ENCODE measurements at regions not wholly inside any gene's neighbourhood (a gene's known extent, or its start where the extent isn't known, plus 50 kb on each side); places are given as distances from the start of the nearest gene placed in this dataset.

DNA sequence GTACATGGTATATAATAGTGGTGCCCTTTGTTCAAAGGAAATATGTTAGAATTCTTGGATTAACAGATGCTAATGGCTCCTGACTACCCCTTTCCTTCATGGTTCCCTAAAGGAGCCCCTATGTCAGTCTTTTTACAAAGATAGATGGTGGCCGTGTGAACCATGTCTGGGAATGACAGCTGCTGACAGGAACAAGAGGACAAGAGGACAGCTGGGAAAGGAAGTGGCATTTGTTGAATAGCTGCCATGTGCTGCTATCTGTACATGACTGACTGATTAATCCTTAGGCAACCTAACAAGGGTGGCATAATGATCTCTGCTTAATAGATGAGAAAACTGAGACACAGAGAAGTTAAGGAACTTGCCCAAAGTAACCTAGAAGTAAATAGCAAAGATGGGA, 321.7 kb downstream of the ZNF621 start:
- DNase-seq (ENCODE audit: low read depth in 4 of 4, low spot score in 3 of 4), result no peak

- DNase-seq (ENCODE audit: low read depth in 4 of 4, low spot score in 3 of 4), result no peak
These were observed 322.8 kb downstream of the ZNF621 start for GRCh38 chr3:40847551-40847992.

DNA sequence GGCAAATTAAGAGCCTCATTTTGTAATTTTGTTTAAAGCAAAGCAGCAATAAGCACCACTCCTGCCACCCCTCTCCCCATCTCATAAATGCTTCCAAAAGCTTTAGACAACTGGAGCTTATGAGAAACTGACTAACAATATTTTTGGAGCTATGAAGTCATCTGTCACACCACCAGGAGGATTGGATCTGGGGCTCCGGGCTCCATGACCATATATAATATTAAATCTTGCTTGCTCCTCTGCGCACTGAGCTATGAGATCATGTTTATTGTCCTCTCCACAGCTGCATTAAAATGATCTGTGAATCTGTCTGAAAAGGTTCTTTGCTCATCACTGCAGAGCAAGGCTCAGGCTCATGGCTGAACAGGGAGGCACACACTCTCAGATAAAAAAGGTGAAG, 323.7 kb downstream of the ZNF621 start:
- DNase-seq (ENCODE audit: low read depth in 4 of 4, low spot score in 3 of 4), result no peak

DNA sequence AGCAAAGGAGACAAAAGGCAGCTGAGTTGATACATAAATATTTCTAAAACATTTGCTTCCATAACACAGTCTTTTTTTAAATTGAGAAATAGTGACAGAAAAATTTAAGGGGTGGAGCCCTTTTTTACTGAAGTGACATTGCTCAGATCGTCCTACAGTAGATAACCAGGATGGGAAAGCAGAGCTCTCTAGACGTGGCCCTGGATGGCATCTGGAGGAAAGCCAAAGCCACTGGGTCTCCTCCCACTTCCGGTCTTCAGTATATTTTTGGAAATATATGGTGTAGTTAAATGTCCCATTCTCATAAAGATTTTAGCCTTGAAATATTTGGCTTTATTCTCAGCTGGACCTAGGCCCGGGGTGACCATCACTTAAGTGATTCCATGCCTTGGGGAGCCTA, 326.1 kb downstream of the ZNF621 start:
- no peak for DNase-seq (ENCODE audit: low read depth in 4 of 4, low spot score in 3 of 4)

- DNase-seq (ENCODE audit: low read depth in 4 of 4, low spot score in 3 of 4), result no peak
These were observed 327.1 kb downstream of the ZNF621 start for GRCh38 chr3:40851836-40852235.

DNA sequence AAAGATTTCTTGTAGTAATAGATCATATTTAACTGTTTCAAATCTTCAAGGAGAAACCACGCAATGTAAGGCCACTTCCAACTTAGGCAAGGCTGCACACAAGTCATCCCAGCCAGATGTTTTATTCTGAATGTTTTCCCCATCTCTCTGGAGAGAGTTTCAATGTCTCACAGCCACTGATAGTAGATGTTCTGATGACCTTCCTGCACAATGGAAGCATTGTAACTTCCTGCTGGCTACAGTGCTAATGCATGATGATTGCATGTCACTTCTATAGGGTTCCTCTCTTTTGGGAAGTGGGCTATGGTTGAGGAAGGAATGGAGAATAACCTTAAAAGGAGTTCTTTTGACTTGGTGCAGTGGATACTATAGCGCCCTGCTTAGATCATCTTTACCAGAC, 328.0 kb downstream of the ZNF621 start:
- DNase-seq (ENCODE audit: low read depth in 4 of 4, low spot score in 3 of 4), result no peak

GRCh38 chr3:40853474-40853873, 328.7 kb downstream of the ZNF621 start:
- no peak for DNase-seq (ENCODE audit: low read depth in 4 of 4, low spot score in 3 of 4)

DNA sequence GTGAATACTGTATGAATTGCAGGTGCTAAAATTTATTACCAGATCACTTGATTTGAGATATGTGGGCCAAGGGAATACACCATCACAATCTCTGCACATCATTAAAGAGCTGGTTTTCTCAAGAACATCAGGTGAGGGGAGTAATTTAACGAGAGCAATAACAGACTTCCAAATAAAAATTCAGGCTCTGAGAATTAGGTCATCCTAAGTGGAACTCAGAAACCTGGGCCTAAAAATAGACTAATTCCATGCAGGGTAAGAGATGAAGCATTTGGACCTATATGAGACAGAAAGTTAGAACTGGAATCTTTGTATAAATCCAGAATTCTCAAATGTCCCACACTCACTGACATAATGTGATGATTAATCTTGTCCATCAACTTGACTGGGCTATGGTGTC, 331.1 kb downstream of the ZNF621 start:
- no peak for DNase-seq (ENCODE audit: low read depth in 4 of 4, low spot score in 3 of 4)

DNA sequence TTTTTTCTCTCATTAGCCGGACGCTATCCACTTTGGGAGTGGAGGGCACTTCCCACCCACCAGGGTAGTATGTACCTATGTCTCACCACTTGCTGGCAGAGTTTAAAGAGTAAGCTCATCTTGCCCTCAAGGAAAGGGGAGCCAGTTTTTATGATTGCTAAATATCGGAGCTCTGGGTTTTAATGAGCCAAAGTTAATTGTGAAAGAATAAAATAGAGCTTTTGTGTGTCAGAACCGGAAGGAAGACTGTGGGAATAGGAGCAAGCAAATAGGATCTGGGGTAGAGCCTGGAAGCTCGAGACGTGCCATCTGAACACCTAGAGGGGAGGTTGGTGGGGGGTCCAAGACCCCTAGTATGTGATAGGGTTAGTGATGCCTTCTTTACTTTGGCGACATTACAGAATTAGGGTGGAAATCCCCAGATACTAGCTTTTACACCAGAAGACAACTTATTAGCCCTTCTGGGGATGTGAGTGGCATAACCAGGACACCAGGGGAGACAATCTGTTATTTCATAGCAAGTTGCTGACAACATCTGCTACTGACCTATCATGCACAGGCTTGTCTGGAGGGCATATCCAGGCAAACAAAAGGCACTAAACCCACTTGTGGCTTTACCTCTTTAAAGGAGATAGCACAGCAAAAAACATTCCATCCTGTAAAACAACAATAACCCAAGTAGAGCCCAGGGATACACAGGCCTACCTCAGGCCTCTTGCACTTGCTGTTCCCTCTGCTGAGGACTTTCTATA, 333.8 kb downstream of the ZNF621 start:
- DNase-seq (ENCODE audit: low read depth in 4 of 4, low spot score in 3 of 4), result no peak

GRCh38 chr3:40862946-40863345, 336.4 kb upstream of the CTNNB1 start:
- DNase-seq (ENCODE audit: low read depth in 4 of 4, low spot score in 3 of 4), result no peak

GRCh38 chr3:40864146-40864782, 335.0 kb upstream of the CTNNB1 start:
- DNase-seq (ENCODE audit: low read depth in 4 of 4, low spot score in 3 of 4), result no peak

DNA sequence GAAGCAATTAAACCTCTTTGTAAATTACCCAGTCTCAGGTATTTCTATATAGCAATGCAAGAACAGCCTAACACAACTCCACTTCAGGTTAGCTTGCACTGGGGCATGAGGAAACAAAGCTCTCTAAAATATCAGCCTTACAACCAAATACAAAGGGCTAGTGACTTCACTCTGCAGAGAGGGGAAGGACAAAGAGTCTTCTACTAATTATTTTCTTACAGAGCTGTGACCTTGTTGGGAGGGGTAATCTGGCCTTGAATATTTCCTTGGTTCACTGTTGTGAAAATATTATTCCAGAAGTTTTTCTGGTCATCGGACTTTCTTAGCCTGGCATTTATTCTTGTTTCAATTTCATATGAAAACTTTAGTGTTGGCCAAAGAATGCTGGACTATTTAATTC, 334.4 kb upstream of the CTNNB1 start:
- DNase-seq (ENCODE audit: low read depth in 4 of 4, low spot score in 3 of 4), result no peak

DNA sequence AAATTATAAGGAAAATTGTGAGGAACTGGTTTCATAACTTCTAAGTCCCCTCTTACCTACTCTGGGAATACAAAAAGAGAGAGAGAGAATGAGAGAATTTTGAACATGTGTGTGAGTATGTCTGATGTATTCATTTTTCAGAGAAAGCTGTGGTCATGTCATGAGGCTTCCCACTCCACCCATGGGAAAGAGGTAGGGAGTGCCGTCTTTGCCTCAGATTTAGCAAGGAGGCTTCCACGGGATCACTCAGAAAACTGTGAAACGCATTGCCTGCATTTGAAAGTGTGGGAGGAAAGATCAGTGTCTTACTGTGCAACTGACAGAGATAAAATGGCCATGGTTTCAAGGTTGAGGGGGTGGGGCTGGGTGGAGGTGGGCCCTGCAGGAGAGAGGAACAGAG, 331.5 kb upstream of the CTNNB1 start:
- no peak for DNase-seq (ENCODE audit: low read depth in 4 of 4, low spot score in 3 of 4)

- DNase-seq (ENCODE audit: low read depth in 4 of 4, low spot score in 3 of 4), result no peak
These were observed 330.3 kb upstream of the CTNNB1 start for GRCh38 chr3:40869013-40869412.

DNA sequence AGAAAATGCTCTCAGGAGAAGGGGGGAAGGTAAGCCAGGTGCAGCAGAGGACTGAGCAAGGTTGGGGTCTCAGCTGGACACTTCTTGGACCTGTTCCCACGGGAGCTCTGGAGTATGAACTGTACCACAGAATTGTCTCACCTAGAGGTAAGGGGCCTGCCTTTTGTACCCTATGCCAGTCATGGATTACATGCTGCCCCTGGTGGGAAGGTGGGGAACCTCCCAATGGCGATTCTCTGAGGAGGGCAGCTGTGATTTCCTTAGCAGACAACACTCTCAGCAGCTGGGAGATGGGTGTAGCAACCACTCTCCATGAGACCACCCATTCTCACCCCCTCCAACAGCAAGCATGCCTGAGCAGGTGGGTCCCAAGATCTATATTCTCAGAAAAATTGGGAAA, 329.4 kb upstream of the CTNNB1 start:
- DNase-seq (ENCODE audit: low read depth in 4 of 4, low spot score in 3 of 4), result no peak

- no peak for DNase-seq (ENCODE audit: low read depth in 4 of 4, low spot score in 3 of 4)
These were observed 327.9 kb upstream of the CTNNB1 start for GRCh38 chr3:40871394-40871793.

DNA sequence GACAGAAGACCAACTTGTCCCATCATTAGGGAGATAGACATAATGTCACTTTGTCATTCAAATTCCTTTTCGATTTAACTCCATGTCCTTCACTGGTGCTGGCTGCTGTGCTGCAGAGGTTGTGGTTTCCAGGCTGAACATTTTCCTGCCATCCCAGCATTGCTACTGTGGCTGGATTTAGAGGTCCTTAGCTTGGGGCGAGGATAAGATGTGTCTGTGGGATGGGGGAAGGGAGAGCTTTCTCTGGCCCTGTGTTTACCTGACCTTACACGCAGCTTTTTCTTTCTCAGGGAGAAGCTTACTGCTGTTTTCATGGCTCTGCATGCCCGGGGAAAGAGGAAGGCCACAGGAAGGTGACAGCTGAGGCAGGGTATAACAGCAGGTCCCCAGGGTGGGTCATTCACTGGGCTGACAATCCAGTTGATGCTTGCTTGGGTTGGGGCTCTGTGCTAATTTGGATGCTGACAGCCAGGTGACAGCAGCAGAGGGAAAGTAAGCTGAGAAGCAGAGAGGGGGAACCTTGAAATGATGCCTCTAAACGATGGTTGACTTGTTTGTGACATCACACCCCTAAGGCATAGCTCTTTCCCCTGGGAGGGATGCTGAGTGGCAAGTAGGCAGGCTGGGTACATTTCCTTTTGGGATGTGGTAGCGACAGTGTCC, 326.9 kb upstream of the CTNNB1 start:
- no peak for DNase-seq (ENCODE audit: low read depth in 4 of 4, low spot score in 3 of 4)

DNA sequence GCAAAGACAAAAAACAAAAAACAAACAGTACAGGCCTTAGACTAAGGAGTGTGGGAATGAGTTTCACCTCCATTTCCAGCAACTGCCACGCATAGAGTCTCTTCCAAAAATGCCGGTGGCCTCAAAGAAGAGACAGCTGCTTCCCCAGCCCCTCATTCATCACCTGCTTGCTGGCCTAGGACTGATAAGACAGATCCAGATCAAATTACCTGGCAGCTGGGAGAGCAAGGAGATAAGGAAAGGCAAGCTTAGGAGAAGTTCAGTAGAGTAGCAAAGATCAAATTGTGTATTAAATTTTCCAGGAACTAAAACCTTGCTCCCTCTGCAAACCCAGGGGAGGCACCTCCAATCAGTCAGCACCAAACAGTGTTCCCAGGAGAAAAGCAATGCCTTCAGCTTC, 325.8 kb upstream of the CTNNB1 start:
- DNase-seq (ENCODE audit: low read depth in 4 of 4, low spot score in 3 of 4), result no peak

DNA sequence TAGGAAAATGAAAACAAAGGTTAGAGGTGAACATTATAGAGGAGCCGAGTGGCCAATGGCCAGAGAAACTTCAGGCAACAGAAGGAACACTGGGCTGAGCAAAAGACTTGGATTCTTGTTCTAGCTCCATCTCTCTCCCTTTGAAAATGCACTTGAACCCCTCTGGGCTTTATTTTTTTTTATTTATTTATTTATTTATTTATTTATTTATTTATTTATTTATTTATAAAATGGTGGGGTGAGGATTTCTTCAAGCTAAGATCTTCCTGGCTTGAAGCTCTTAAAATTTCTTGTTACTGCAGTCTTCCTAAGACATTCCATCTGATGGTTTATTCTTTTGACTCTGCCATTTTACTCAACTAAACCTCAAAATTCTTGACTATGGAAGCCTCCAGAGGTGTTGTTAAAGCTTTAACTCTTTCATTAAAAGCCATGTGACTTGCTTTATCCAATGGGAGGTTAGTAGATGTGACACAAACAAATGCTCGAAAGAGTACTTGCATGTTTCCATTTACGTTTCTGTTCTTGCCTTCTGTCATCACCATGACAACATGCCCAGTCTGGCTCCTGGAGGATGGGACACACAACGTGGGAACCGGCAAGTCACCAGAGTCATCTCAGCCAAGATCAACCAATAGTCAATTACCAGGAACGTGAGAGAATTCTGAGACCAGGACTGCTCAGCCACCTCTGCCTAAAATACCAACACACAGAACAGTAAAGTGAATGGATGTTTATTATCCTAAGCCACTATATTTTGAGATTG, 325.2 kb upstream of the CTNNB1 start:
- no peak for DNase-seq (ENCODE audit: low read depth in 4 of 4, low spot score in 3 of 4)

DNA sequence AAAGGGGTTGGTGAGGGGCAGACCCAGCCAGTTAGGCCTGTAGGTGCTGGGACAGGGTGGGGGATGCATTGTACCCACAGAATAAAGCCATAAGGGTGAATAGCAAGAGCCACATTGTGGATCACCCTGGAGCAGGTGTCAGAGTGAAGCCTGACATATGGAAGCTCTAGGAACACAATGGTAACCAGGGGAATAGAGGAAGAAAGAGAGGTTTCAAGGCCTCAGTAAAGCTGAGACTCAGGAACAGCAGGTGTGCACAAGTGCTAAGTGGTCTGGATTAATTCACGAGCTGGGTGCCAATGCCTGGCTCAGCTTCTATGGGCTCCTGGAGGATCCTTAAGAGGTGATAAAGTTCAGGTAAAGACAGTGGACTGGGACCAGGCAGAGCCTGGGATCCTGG, 323.7 kb upstream of the CTNNB1 start:
- no peak for DNase-seq (ENCODE audit: low read depth in 4 of 4, low spot score in 3 of 4)

DNA sequence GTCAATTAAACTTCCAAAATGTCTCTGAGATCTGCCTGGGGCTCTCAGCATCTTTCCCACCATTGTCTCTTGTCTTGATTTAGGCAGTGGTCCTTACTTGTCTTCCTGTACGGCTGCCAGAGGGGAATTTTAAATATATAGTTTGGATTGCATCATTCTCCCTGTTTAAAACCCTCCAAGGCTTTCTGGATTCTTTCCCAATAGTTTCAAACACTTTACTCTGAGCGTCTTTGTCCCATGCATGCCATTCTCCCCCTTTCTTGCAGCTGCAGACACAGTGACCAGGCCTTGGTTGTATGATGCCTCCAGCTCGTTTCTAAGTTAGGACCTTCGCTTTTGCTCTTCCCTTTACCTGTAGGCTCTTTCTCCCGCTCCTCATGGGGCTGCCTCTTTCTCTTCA, 323.3 kb upstream of the CTNNB1 start:
- DNase-seq (ENCODE audit: low read depth in 4 of 4, low spot score in 3 of 4), result no peak

Measured in right renal pelvis (tissue), 4 donors.